ENCODE measurements at regions not wholly inside any gene's neighbourhood (a gene's known extent, or its start where the extent isn't known, plus 50 kb on each side); places are given as distances from the start of the nearest gene placed in this dataset.
"Not testable (repeated sequence)": the region's sequence is repeated elsewhere in the genome, so short reads cannot be mapped to it uniquely, and the experiment has no call there.

- DNase-seq = no peak
Observed at GRCh38 chr1:30374400-30375070, 348.9 kb downstream of the MATN1 start.

- no peak for DNase-seq
Observed at GRCh38 chr1:30373471-30374399, 349.6 kb downstream of the MATN1 start.

DNA sequence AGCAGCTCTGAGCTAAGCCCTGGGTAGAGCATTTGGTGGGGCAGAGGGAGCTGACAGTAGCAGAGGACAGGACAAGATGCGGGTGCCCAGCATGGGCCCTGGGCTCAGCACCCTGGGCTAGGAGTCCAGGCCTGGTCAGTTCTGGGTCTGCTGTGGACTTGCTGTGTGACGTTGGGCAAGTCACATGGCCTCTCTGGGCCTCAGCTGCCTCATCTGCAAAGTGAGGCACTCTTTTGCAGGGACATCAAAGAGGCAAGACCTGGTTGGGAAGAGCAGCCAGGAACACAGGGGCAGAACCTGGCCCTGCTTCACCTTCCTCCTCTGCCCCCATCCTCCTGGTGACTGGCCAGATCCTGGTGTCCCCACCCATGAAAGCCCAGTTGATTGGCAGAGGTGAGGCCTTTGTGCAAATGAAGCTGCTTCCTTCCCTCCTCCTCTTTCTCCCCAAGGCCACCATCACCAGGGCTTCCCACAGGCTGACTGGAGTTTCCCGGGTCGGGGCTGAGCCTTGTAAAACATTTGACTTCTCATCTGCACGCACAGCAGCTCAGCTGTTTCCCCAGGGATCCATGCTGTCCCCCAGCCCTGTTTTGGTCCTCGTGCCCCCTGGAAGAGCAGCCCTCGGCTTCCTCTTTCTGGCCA is 350.5 kb downstream of the MATN1 start:
- no peak for DNase-seq

DNA sequence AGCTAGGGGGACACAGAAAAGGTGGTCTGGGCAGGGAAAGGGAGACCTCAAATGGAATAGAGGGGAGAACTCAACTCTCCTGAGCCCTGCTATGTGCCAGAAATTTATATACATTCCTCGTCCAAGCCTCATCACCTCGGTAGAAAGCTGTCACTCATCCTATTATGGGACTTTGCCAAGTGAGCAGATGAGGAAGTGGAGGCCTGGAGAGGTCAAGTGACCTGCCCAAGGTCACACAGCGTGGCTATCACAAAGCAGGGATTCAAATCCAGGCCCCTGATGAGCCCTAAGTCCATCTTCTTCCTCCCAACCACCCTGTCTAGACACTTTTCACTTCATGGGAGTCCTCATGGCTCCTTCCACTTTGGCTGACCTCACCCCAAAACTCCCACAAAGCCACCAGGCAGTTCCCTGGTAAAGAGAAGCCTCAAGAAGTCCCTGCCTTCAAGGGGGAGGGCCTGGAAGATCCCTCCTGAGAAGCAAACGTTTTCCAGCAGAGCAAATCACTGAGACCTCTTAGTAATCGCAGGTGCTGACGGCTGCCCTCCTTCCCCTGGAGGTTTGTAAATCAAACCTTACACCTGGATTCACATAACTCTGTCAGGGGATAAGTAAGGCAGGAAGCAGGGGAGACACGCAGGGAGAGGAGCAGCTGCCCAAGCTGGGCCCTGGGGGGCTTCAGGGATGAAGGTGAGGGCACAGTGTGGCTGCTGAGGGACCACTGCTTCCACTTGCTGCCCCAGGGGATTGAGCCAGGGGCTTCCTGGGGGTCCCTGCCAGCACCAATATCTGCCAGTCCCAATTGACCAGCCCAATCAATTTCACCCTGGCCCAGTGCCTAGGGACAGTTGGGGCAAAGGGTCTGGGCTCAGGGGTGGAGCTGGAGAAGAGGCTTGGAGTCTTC is 351.2 kb downstream of the MATN1 start:
- no peak for DNase-seq

DNA sequence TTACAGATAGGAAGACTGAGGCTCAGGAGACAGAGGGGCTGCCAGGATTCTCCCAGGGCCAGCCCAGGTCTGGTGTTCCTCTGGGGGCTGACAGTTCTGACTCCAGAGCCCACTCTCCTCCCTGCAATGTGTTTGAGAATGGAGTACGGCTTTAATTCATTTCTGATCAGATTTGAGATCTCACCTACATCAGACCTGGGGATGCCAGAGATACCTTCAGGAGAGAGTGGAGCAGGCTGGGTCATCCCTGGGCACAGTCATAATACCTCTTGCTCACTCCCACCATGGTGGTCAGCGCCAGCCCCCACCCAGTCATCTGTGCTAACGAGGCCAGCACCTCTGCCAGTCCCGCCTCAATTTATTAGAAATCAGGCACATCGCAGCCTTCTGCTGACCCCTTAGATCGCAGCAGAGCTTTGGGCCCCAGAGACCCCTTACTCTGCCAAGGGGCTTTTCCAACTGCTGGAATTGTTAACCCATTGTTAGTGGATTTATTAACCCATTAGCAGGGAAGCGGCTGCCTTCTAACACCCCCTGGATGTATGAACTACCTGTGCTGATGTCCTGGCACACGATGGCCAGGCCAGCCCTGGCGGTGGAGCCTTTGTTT is 352.1 kb downstream of the MATN1 start:
- DNase-seq = no peak

GRCh38 chr1:30368651-30369240 is 354.6 kb downstream of the MATN1 start:
- no peak for DNase-seq

DNA sequence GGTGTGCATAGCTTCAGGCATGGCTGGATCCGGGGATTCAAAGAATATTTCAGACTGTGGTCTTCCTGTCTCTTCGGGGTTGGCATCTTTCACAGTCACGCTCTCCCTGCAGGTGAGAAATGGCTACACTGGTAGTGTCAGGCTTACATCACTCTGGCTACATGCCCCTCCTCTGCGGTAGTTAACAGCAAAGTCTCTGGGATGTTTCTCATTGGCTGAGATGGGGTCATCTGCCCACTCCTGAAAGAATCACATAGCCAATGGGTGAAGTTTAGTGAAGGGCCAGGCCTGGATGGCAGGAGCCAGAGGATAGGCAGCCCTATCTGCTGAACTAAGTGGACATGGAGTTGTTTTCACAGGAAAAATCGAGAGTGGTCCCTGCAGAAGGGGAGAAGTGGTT is 356.5 kb downstream of the MATN1 start:
- DNase-seq = no peak

DNA sequence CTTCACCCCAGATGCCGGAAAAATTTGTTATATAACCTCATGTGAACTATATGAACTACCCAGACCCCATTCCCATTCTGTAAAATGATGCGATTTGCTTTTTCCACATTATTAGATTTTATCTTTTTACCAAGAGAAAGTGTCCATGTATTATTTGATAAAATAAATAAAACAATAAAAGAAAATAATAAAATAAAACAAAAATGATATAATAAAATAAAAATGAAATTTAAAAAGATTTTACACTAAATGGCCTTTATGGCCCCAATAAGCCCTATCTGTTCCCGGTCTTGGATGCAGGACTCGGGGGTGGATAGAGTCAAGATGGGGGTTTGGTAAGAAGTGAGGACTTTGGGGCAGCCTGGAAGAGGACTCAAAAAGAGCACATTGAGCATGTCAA is 357.2 kb downstream of the MATN1 start:
- DNase-seq = no peak

GRCh38 chr1:30365596-30365995 is 357.8 kb downstream of the MATN1 start:
- no peak for DNase-seq

- no peak for DNase-seq
Observed at GRCh38 chr1:30363031-30363430, 360.4 kb downstream of the MATN1 start.

GRCh38 chr1:30362603-30362990 is 360.8 kb downstream of the MATN1 start:
- no peak for DNase-seq

- not testable (repeated sequence) for DNase-seq
Observed at GRCh38 chr1:30361890-30362602, 361.3 kb downstream of the MATN1 start.

GRCh38 chr1:30360753-30361152 is 362.6 kb downstream of the MATN1 start:
- DNase-seq = no peak

DNA sequence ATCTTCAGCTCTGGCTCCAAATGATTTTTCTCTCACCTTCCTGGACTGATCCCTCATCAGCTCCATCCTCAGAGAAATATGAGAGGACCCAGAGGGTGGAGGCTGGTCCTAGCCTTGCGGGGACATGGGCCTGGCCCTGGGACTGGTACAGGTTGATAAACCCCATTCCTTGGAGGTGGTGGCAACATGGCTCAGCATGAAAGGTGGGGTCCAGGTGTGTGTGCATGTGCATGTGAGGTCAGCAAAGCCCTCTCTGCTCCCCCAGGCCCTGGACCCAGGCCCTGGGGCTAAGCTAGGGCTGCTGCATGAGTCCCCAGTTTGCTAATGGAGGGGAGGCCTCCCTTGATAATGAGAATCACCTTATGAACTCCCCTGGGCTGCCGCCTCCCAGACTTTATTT is 363.1 kb downstream of the MATN1 start:
- DNase-seq = no peak

GRCh38 chr1:30359539-30360220 is 363.7 kb downstream of the MATN1 start:
- no peak for DNase-seq

- no peak for DNase-seq
Observed at GRCh38 chr1:30358500-30358899, 364.9 kb downstream of the MATN1 start.

DNA sequence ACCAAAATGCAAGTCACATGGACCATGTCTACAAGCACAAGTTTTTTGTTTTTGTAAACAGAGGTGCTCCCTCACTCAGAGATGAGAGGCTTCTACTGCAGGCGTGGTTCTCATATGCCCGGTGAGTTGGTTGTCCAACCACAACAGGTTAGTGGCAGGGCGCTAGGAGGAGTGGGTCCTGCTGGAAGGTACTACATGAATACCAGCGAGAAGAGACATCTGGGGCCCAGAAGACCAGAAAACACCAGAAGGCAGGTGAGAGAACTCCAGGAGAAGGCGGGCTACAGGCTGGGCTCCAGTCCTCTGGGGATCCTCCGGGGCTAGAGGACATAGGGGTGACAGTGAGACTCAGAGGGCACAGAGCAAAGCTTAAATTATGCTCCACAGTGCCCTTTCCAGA is 366.5 kb downstream of the MATN1 start:
- no peak for DNase-seq

DNA sequence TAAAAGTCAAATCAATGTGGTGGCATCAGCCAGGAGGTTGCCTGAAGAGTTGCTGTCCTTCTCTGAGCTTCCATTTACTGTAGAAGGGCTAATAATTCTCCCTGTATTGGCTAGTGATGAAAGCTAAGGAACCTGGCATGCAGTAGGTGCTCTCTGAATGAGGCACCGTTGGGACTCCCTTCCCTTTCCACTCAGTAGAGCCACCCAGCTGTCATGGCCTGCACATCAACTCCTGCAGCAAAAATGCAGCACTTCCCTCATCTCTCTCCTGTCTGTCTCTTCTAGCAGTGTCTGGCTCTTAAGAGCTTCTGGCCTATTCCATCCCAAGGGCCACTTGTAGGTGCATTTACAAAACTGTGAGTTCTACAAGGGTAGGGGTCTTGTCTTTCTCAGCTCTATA is 369.0 kb downstream of the MATN1 start:
- DNase-seq = no peak

GRCh38 chr1:30353637-30354036 is 369.7 kb downstream of the MATN1 start:
- DNase-seq = no peak

DNA sequence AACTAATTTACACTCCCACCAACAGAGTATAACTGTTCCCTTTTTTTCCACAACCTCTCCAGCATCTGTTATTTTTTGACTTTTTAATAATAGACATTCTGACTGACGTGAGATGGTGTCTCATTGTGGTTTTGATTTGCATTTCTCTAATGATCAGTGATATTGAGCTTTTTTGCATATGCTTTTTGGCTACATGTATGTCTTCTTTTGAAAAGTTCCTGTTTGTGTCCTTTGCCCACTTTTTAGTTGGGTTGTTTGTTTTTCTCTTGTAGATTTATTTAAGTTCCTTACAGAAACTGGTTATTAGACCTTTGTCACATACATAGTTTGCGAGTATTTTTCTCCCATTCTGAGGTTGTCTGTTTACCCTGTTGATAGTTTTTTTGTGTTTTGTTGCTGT is 375.2 kb downstream of the MATN1 start:
- no peak for DNase-seq

Measured in GDM1 (cell line).